ENCODE measurements at regions not wholly inside any gene's neighbourhood (a gene's known extent, or its start where the extent isn't known, plus 50 kb on each side); places are given as distances from the start of the nearest gene placed in this dataset.
A peak's percentile ranks its signal among the peaks of the same experiment; 100 is the strongest.

DNA sequence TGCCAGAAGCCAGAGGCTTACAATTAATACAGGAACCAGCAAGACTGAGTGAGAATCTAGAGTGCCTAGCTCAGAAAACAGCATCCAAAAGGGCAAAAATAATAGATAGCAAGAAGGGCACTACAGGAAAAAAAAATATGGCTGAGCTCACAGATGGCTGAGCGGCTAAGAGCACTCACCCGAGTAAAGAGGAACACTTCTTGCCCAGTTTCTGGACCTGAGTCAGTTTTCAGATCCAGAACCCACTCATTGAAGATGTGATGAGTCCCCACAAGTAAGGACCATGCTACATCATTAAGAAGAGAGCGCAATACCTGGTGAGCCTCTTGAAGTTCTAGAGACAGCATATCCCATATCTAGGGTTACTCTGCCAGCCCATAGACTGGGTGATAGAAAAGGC lies 65.5 kb upstream of the MAP3K1 start:
- Histone ChIP-seq H3K4me3 (ENCODE audit: low read length) (no peak overlapping the region), H3K27me3 (ENCODE audit: control insufficient read depth, insufficient read depth, low read length) (no peaks in the 10 kb centered on the region), H3K9me3 (replicated peaks; ENCODE audit: control insufficient read depth, low read depth, low read length) (peaks cover 6% of the 10 kb centered on the region), H3K4me1 (ENCODE audit: control insufficient read depth, insufficient read depth, low read length) (peaks cover 7% of the 10 kb centered on the region), H3K27ac (ENCODE audit: low read length) (no peak overlapping the region), H3K36me3 (ENCODE audit: control insufficient read depth, insufficient read depth, low read length) (no peaks in the 10 kb centered on the region)
- 85% methylated on average over 2 of the region's 3 CpGs for WGBS (ENCODE audit: insufficient coverage)
- no peak for DNase-seq

DNA sequence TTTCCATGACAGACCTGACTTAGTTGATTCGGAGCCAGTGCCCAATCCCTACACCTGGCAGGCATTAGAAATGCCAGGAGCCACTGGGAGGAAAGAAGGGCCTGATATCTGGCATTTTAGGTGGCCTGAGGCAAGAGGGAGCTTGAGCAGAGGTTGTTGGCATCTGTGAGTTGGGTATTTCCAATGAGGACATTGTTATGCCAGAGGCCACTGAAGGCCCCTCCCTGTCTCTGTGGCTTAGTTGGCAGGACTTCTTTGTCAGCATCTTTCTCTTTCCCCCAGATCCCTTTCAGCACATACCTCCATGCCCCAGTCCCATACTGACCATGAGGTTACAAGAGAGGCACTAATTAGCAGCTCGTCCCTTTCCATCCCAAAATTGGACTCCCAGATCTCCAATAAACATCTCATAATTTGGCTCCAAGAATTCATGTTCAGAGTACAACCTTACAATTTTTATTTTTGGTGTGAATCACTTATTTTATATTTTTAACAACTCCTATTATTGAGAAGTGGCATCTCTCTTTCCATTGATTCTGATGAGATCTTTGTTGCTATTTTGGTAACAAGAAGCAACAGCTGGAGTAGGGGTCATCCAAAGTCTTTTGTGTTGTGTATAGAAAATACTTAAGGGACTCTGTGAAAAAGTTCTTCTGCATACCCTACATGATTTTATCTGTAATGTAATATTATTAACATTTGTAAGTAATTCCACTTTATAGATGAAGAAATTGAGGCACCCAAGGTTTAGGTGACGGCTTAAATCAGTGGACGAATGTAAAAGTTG lies 68.6 kb upstream of the MAP3K1 start:
- peak; percentile 88 for DNase-seq
- WGBS (ENCODE audit: insufficient coverage): 92% methylated on average over 1 of the region's 4 CpGs
- no peaks in the 10 kb centered on the region for H3K9me3 ChIP-seq (replicated peaks; ENCODE audit: control insufficient read depth, low read depth, low read length)
- no peaks in the 10 kb centered on the region for H3K36me3 ChIP-seq (ENCODE audit: control insufficient read depth, insufficient read depth, low read length)
- H3K4me3 ChIP-seq (ENCODE audit: low read length): no peak overlapping the region
- H3K4me1 ChIP-seq (ENCODE audit: control insufficient read depth, insufficient read depth, low read length): peaks cover 7% of the 10 kb centered on the region
- H3K27me3 ChIP-seq (ENCODE audit: control insufficient read depth, insufficient read depth, low read length): no peaks in the 10 kb centered on the region
- H3K27ac ChIP-seq (ENCODE audit: low read length): no peak overlapping the region

DNA sequence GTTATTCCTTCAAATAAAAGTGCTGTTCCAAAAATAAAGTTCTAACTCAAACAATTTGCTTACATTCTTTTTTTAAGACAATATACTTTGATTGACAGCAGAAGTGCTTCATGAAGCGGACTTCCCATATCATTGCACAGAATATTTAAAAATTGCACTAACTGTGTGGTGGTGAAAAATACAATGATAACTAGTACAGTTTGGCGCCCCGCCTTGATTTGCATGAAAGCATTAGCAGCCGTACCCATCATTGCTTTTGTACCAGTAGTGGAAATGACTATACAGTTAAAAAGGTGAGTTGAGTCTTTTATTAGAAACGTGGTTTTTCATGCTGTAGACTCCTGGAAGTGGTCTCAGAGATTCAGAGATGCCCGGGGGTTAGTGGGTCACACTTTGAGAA lies 69.5 kb upstream of the MAP3K1 start:
- no peaks in the 10 kb centered on the region for H3K9me3 ChIP-seq (replicated peaks; ENCODE audit: control insufficient read depth, low read depth, low read length)
- no peak overlapping the region for H3K4me3 ChIP-seq (ENCODE audit: low read length)
- no peaks in the 10 kb centered on the region for H3K27me3 ChIP-seq (ENCODE audit: control insufficient read depth, insufficient read depth, low read length)
- no peak overlapping the region for H3K27ac ChIP-seq (ENCODE audit: low read length)
- no peaks in the 10 kb centered on the region for H3K36me3 ChIP-seq (ENCODE audit: control insufficient read depth, insufficient read depth, low read length)
- peaks cover 7% of the 10 kb centered on the region for H3K4me1 ChIP-seq (ENCODE audit: control insufficient read depth, insufficient read depth, low read length)
- 92% methylated on average over 5 of the region's 6 CpGs for WGBS (ENCODE audit: insufficient coverage)
- no peak for DNase-seq

GRCh38 chr5:56740868-56741267 lies 74.5 kb upstream of the MAP3K1 start:
- DNase-seq: no peak

DNA sequence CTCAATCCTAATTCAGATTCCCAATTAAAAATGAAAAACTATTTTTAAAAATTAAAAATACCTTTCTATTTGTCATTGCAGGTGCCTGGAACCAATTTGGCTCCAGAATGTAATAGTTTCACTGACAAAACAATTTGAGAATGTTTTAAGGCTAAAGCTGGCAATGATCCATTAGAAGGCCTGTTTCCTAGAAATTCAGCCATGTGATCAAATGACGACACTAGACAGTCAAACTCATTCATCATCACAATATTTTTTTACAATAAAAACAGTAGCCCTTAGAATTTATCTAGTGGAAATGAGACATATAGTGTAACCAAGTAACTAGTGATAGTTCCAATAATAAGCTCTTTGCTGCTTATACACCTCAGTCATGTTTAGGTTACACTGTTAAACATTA lies 75.4 kb upstream of the MAP3K1 start:
- no CpG with 5 or more reads among the region's 1 CpG for WGBS (ENCODE audit: insufficient coverage)
- no peaks in the 10 kb centered on the region for H3K36me3 ChIP-seq (ENCODE audit: control insufficient read depth, insufficient read depth, low read length)
- H3K9me3 ChIP-seq (replicated peaks; ENCODE audit: control insufficient read depth, low read depth, low read length): no peaks in the 10 kb centered on the region
- H3K27me3 ChIP-seq (ENCODE audit: control insufficient read depth, insufficient read depth, low read length): no peaks in the 10 kb centered on the region
- peaks cover 14% of the 10 kb centered on the region for H3K4me1 ChIP-seq (ENCODE audit: control insufficient read depth, insufficient read depth, low read length)
- H3K27ac ChIP-seq (ENCODE audit: low read length): no peak overlapping the region
- DNase-seq: peak; percentile 59
- H3K4me3 ChIP-seq (ENCODE audit: low read length): no peak overlapping the region

More at GRCh38 chr5:56740868-56741267, 74.5 kb upstream of the MAP3K1 start:
- Histone ChIP-seq H3K9me3 (replicated peaks; ENCODE audit: control insufficient read depth, low read depth, low read length) (no peaks in the 10 kb centered on the region), H3K27ac (ENCODE audit: low read length) (no peak overlapping the region), H3K4me3 (ENCODE audit: low read length) (no peak overlapping the region), H3K36me3 (ENCODE audit: control insufficient read depth, insufficient read depth, low read length) (no peaks in the 10 kb centered on the region), H3K27me3 (ENCODE audit: control insufficient read depth, insufficient read depth, low read length) (no peaks in the 10 kb centered on the region), H3K4me1 (ENCODE audit: control insufficient read depth, insufficient read depth, low read length) (peaks cover 7% of the 10 kb centered on the region)
- WGBS (ENCODE audit: insufficient coverage): no CpG with 5 or more reads among the region's 4 CpGs

DNA sequence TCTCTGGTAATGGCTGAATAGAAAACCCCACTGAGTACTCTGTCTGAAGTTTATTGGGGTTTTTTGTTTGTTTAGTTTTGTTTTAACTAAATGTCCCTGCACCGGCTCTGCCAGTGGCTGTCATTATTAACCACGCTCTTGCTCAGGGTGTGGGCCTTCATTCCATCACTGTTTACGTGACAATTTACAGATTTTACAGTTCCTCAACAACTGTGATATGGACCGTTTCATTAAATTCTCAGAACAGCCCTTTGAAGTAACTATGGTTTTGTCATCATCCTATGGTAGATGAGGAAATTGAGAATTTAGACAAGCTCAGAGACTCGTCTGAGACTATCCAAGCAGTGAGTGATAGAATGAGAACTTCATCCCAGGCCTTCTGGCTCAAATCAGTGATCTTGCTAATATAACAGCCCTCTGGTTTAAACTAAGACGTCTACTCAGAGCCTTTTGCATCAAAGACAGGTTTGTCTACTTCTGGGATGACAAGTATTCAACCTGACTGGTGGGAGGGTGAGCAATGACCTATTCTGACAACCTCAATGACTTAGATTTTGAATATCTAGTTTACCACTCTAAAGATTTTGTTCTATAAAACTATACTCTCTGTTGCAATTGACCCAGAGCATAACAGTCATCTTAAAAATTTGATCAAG lies 77.3 kb upstream of the MAP3K1 start:
- no peak overlapping the region for H3K27ac ChIP-seq (ENCODE audit: low read length)
- peaks cover 24% of the 10 kb centered on the region for H3K4me1 ChIP-seq (ENCODE audit: control insufficient read depth, insufficient read depth, low read length)
- no peaks in the 10 kb centered on the region for H3K27me3 ChIP-seq (ENCODE audit: control insufficient read depth, insufficient read depth, low read length)
- H3K36me3 ChIP-seq (ENCODE audit: control insufficient read depth, insufficient read depth, low read length): no peaks in the 10 kb centered on the region
- no peak overlapping the region for H3K4me3 ChIP-seq (ENCODE audit: low read length)
- DNase-seq: no peak
- no peaks in the 10 kb centered on the region for H3K9me3 ChIP-seq (replicated peaks; ENCODE audit: control insufficient read depth, low read depth, low read length)
- no CpG with 5 or more reads among the region's 6 CpGs for WGBS (ENCODE audit: insufficient coverage)

DNA sequence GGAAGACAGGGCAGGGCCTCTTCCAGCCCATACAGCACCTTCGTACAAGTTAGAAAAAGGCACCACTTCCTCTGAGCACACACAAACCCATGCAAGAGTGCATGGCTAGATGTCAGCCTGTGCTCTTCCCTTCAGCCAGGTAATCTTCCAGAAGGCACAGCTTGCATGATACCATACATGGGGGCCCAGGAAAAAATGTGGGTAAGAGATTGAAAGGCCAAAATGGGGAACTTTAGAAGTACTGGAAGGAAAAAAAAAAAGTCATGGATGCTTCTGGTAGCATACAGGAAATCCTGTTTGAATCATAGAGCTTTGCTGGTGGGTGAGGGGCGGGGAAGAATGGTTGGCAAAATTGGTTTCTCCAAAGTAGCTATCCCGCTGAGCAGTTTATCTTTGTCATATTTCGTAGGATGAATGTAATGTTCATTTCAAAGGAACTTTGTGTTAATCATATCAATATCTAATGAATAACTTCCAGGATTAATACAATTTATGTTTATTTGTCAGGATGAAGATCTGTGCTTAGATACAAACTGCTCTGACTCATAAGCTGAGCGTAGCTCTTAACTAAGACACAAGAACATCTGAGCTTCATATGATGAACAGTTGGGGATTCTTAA lies 78.2 kb upstream of the MAP3K1 start:
- Histone ChIP-seq H3K27ac (ENCODE audit: low read length) (peak overlapping the region; percentile 52), H3K4me3 (ENCODE audit: low read length) (no peak overlapping the region), H3K4me1 (ENCODE audit: control insufficient read depth, insufficient read depth, low read length) (peaks cover 24% of the 10 kb centered on the region), H3K27me3 (ENCODE audit: control insufficient read depth, insufficient read depth, low read length) (no peaks in the 10 kb centered on the region), H3K36me3 (ENCODE audit: control insufficient read depth, insufficient read depth, low read length) (no peaks in the 10 kb centered on the region), H3K9me3 (replicated peaks; ENCODE audit: control insufficient read depth, low read depth, low read length) (no peaks in the 10 kb centered on the region)
- WGBS (ENCODE audit: insufficient coverage): no CpG with 5 or more reads among the region's 5 CpGs
- peak; percentile 36 for DNase-seq

DNA sequence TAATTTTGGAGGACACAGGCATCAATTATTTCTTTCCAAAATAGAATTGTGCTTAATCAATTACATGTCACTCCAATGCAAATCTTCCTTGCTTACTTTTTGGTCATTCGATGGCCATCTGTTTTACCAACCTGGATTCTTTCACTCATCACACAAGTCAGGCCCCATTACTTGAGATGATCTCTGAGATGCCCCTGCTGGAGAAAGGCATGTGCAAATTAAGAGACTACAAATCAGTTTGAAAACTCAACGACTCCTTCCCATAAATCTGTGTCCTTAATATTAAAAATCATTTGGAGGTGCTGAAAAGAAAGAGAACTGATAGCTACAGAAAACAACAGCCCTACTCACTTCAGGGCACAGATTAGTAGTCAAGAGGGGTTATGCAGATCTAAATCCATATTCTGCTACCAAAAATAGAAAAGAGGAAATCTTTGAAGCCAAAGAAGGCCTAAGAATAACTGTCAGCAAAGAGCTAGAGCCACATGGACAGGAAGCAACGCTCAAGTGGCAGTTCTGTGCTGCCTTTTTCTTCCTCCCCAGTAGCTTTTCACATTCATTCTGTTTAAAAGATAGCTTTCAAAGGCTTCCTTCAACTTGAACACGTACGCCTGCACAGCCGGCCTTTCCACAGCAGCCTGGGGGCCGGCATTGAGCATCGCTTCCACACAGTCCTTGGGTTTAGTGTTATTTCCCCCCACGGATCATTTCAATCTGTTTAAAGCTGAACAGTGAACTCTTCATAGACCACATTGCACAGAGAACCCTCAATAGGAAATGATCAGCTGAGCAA lies 79.3 kb upstream of the MAP3K1 start:
- peaks cover 24% of the 10 kb centered on the region for H3K4me1 ChIP-seq (ENCODE audit: control insufficient read depth, insufficient read depth, low read length)
- no peak overlapping the region for H3K27ac ChIP-seq (ENCODE audit: low read length)
- peak; percentile 66 for DNase-seq
- no peaks in the 10 kb centered on the region for H3K36me3 ChIP-seq (ENCODE audit: control insufficient read depth, insufficient read depth, low read length)
- H3K4me3 ChIP-seq (ENCODE audit: low read length): no peak overlapping the region
- H3K9me3 ChIP-seq (replicated peaks; ENCODE audit: control insufficient read depth, low read depth, low read length): no peaks in the 10 kb centered on the region
- WGBS (ENCODE audit: insufficient coverage): 38% methylated on average over 6 of the region's 9 CpGs
- no peaks in the 10 kb centered on the region for H3K27me3 ChIP-seq (ENCODE audit: control insufficient read depth, insufficient read depth, low read length)

GRCh38 chr5:56734091-56734694 lies 81.2 kb upstream of the MAP3K1 start:
- Histone ChIP-seq H3K27me3 (ENCODE audit: control insufficient read depth, insufficient read depth, low read length) (no peaks in the 10 kb centered on the region), H3K27ac (ENCODE audit: low read length) (no peak overlapping the region), H3K36me3 (ENCODE audit: control insufficient read depth, insufficient read depth, low read length) (no peaks in the 10 kb centered on the region), H3K4me1 (ENCODE audit: control insufficient read depth, insufficient read depth, low read length) (peaks cover 24% of the 10 kb centered on the region), H3K4me3 (ENCODE audit: low read length) (no peak overlapping the region), H3K9me3 (replicated peaks; ENCODE audit: control insufficient read depth, low read depth, low read length) (no peaks in the 10 kb centered on the region)
- WGBS (ENCODE audit: insufficient coverage): 88% methylated on average over 1 of the region's 2 CpGs
- no peak for DNase-seq

Data from muscle of leg (tissue), 3 donors.